Panc1 (cell line): ENCODE measurements at regions not wholly inside any gene's neighbourhood (a gene's known extent, or its start where the extent isn't known, plus 50 kb on each side); places are given as distances from the start of the nearest gene placed in this dataset.

Experiments
- ATAC-seq: fragments of 200-7000 bp; cut with Tn5 transposase; 2 replicates; pipeline ENCODE4 v1.9.1; 2020; ENCODE audit warnings: mild to moderate bottlenecking, moderate library complexity
- BruUV-seq: library from RNA; stranded (reverse); fragments of 400-500 nt; replicated peaks from 2 replicates; lab custom pipeline; 2021; lab: Mats Ljungman, UMichigan
- CTCF ChIA-PET: fragments of 300-600 bp; sonication (Branson Sonifier 250); formaldehyde crosslinking; loops from one replicate; lab custom pipeline; 2022; ENCODE audit warnings: antibody characterized with exemption; lab: Charles Lee
- POLR2A ChIA-PET: fragments of 300-600 bp; sonication (Branson Sonifier 250); formaldehyde crosslinking; loops from one replicate; lab custom pipeline; 2022; ENCODE audit warnings: antibody characterized with exemption; lab: Charles Lee
- DNase-seq: peaks from one replicate; pipeline ENCODE4 v3.0.0-alpha.2; 2010; ENCODE audit warnings: low read depth, low spot score
- H3K27ac ChIP-seq: 2 replicates; pipeline ENCODE4 v1.5.1; 2011; ENCODE audit warnings: mild to moderate bottlenecking, low read length, inconsistent platforms
- H3K27me3 ChIP-seq: fragments of 200-500 bp; sonication (Bioruptor generic); 2 replicates; pipeline ENCODE4 v1.6.0; 2014; ENCODE audit warnings: low read length, inconsistent platforms; ENCODE audit not compliant: control insufficient read depth, insufficient read depth
- H3K36me3 ChIP-seq: fragments of 200-500 bp; sonication (Bioruptor generic); 2 replicates; pipeline ENCODE4 v1.5.1; 2014; ENCODE audit warnings: inconsistent platforms, mild to moderate bottlenecking, low read length, moderate library complexity; ENCODE audit not compliant: control insufficient read depth, insufficient read depth
- H3K4me1 ChIP-seq: 2 replicates; pipeline ENCODE4 v1.5.1; 2011; ENCODE audit warnings: inconsistent platforms, mild to moderate bottlenecking, low read length, moderate library complexity; ENCODE audit not compliant: control insufficient read depth, insufficient read depth
- H3K4me3 ChIP-seq, 2 experiments: 2 replicates each; pipeline ENCODE4 v1.5.1; 2011 to 2012; ENCODE audit warnings: low read depth in 2 of 2, low read length in 2 of 2, mild to moderate bottlenecking in 2 of 2, inconsistent platforms in 1 of 2, moderate library complexity in 1 of 2
- H3K9me3 ChIP-seq: fragments of 200-500 bp; sonication (Bioruptor generic); 2 replicates; pipeline ENCODE4 v1.5.1; 2014; ENCODE audit warnings: low read depth, mild to moderate bottlenecking, inconsistent platforms, low read length, moderate library complexity; ENCODE audit not compliant: control insufficient read depth, insufficient read depth
- POLR2AphosphoS5 ChIP-seq: IDR thresholded peaks from 2 replicates; pipeline ENCODE4 v1.6.1; 2012; ENCODE audit warnings: mild to moderate bottlenecking, low read depth, low read length, moderate library complexity
- SIN3A ChIP-seq: IDR thresholded peaks from 2 replicates; pipeline ENCODE4 v1.6.1; 2012; ENCODE audit warnings: low read depth, mild to moderate bottlenecking, low read length, moderate library complexity, borderline replicate concordance; ENCODE audit not compliant: insufficient read depth
- TCF7L2 ChIP-seq: IDR thresholded peaks from 2 replicates; pipeline ENCODE4 v1.6.1; 2011; ENCODE audit warnings: mild to moderate bottlenecking, low read depth, low read length, inconsistent platforms
- in situ Hi-C: cut with HindIII; loops from 2 replicates; pipeline ENCODE4 v1.10.0; 2016; ENCODE audit warnings: low sequenced_read_pairs, low pct_unique_long_range_greater_than_20kb
- intact Hi-C: fragments of 100-400 bp; cut with micrococcal nuclease; formaldehyde crosslinking; loops from one replicate; pipeline ENCODE4 v1.10.0; 2022; ENCODE audit not compliant: unreplicated experiment
- TF ChIP-seq, protein P1 (sequence below): fragments of 450-650 bp; IDR thresholded peaks from 2 replicates; pipeline ENCODE4 v1.5.1; 2017; ENCODE audit warnings: mild to moderate bottlenecking
- TF ChIP-seq, protein P2 (sequence below), 2 experiments: IDR thresholded peaks; 2 replicates each; pipeline ENCODE4 v1.6.1; 2011 to 2012; ENCODE audit warnings: low read depth in 2 of 2, control low read depth in 1 of 2, low read length in 1 of 2, mild to moderate bottlenecking in 1 of 2, moderate library complexity in 1 of 2; ENCODE audit not compliant: insufficient read depth in 1 of 2

- no TSS peak for BruUV-seq
- no peaks in the 10 kb centered on the region for H3K9me3 ChIP-seq
- no peaks in the 10 kb centered on the region for H3K36me3 ChIP-seq
- H3K4me3 ChIP-seq = no peak overlapping the region
- in situ Hi-C loops = no loop called here
- ChIA-PET CTCF (no interaction called here), POLR2A (no interaction called here)
- no peak for TF ChIP-seq POLR2AphosphoS5
- TF ChIP-seq TCF7L2 = no peak
- TF ChIP-seq, protein P1, sequence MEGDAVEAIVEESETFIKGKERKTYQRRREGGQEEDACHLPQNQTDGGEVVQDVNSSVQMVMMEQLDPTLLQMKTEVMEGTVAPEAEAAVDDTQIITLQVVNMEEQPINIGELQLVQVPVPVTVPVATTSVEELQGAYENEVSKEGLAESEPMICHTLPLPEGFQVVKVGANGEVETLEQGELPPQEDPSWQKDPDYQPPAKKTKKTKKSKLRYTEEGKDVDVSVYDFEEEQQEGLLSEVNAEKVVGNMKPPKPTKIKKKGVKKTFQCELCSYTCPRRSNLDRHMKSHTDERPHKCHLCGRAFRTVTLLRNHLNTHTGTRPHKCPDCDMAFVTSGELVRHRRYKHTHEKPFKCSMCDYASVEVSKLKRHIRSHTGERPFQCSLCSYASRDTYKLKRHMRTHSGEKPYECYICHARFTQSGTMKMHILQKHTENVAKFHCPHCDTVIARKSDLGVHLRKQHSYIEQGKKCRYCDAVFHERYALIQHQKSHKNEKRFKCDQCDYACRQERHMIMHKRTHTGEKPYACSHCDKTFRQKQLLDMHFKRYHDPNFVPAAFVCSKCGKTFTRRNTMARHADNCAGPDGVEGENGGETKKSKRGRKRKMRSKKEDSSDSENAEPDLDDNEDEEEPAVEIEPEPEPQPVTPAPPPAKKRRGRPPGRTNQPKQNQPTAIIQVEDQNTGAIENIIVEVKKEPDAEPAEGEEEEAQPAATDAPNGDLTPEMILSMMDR = no peak
- TF ChIP-seq, protein P2, sequence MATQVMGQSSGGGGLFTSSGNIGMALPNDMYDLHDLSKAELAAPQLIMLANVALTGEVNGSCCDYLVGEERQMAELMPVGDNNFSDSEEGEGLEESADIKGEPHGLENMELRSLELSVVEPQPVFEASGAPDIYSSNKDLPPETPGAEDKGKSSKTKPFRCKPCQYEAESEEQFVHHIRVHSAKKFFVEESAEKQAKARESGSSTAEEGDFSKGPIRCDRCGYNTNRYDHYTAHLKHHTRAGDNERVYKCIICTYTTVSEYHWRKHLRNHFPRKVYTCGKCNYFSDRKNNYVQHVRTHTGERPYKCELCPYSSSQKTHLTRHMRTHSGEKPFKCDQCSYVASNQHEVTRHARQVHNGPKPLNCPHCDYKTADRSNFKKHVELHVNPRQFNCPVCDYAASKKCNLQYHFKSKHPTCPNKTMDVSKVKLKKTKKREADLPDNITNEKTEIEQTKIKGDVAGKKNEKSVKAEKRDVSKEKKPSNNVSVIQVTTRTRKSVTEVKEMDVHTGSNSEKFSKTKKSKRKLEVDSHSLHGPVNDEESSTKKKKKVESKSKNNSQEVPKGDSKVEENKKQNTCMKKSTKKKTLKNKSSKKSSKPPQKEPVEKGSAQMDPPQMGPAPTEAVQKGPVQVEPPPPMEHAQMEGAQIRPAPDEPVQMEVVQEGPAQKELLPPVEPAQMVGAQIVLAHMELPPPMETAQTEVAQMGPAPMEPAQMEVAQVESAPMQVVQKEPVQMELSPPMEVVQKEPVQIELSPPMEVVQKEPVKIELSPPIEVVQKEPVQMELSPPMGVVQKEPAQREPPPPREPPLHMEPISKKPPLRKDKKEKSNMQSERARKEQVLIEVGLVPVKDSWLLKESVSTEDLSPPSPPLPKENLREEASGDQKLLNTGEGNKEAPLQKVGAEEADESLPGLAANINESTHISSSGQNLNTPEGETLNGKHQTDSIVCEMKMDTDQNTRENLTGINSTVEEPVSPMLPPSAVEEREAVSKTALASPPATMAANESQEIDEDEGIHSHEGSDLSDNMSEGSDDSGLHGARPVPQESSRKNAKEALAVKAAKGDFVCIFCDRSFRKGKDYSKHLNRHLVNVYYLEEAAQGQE (IDR thresholded peaks at IDR 0.05; ENCODE audit: insufficient read depth in 1 of 2, low read depth in 2 of 2, low read length in 1 of 2) = no peak
- TF ChIP-seq SIN3A = no peak
- intact Hi-C loops = loop anchor here (5.0 kb wide), 1 partner anchor 310 kb away; no protein-coding TSS in a partner anchor
- no peaks in the 10 kb centered on the region for H3K4me1 ChIP-seq
- H3K27ac ChIP-seq = no peak overlapping the region
- peaks cover 6% of the 10 kb centered on the region for H3K27me3 ChIP-seq
- no peak for ATAC-seq
- DNase-seq = no peak
These were observed 201.3 kb upstream of the RBM19 start for GRCh38 chr12:114167431-114167830.

GRCh38 chr12:114166362-114166761, 200.2 kb upstream of the RBM19 start:
- no TSS peak for BruUV-seq
- Histone ChIP-seq H3K4me3 (no peak overlapping the region), H3K27me3 (peaks cover 6% of the 10 kb centered on the region), H3K36me3 (no peaks in the 10 kb centered on the region), H3K9me3 (no peaks in the 10 kb centered on the region), H3K27ac (no peak overlapping the region), H3K4me1 (no peaks in the 10 kb centered on the region)
- CTCF ChIA-PET = interaction anchor here (0.8 kb wide), 1 partner anchor 126 kb away, joined by 9 read pairs; no protein-coding TSS in a partner anchor
- in situ Hi-C loops = no loop called here
- DNase-seq (no peak), ATAC-seq (0 out of 2 replicates have a peak, but pooled peaks have one; percentile 51)
- intact Hi-C loops = loop anchor here (5.0 kb wide), 1 partner anchor 311 kb away; no protein-coding TSS in a partner anchor
- TF ChIP-seq POLR2AphosphoS5 (no peak), TCF7L2 (no peak), SIN3A (no peak)
- TF ChIP-seq, protein P1 = peak; percentile 66
- TF ChIP-seq, protein P2 (IDR thresholded peaks at IDR 0.05; ENCODE audit: insufficient read depth in 1 of 2, low read depth in 2 of 2, low read length in 1 of 2) = no peak
- POLR2A ChIA-PET = no interaction called here
